A549 (cell line): ENCODE measurements at regions not wholly inside any gene's neighbourhood (a gene's known extent, or its start where the extent isn't known, plus 50 kb on each side); places are given as distances from the start of the nearest gene placed in this dataset.

Experiments used
- ATAC-seq, 2 experiments: fragments of 200-7000 bp in 1 of 2; fragments of >200 bp in 1 of 2; cut with Nextera tagmentation in 1 of 2; cut with Tn5 transposase in 1 of 2; 3 replicates each; pipeline versions ENCODE4 v1.8.0 to v1.9.1; 2018 to 2020; ENCODE audit warnings: mild to moderate bottlenecking in 1 of 2, moderate library complexity in 1 of 2
- CTCF ChIA-PET: fragments of 300-600 bp; sonication (Branson Sonifier 250); formaldehyde crosslinking; extraction: SDS; loops from one replicate; lab custom pipeline; 2021; ENCODE audit warnings: antibody characterized with exemption, inconsistent platforms; lab: Yijun Ruan, JAX
- POLR2A ChIA-PET: fragments of 350-600 bp; formaldehyde crosslinking; extraction: SDS; loops from one replicate; lab custom pipeline; 2021; ENCODE audit warnings: antibody characterized with exemption, inconsistent platforms; lab: Yijun Ruan, JAX
- DNase-seq, 2 experiments: peaks; one replicate each; pipeline versions ENCODE4 v3.0.0 to v3.0.0-alpha.2; 2011 to 2016; ENCODE audit warnings: low read depth in 1 of 2, low spot score in 1 of 2
- FAIRE-seq: peaks from 2 replicates; lab custom pipeline; 2011; peaks lifted over from hg19 to GRCh38; lab: Jason Lieb, UNC
- H3K27ac ChIP-seq, 2 experiments: fragments of >200 bp; sonication (Bioruptor Twin); formaldehyde crosslinking; 3 replicates each; pipeline ENCODE4 v1.5.1; 2016 to 2017
- H3K4me1 ChIP-seq: fragments of >200 bp; sonication (Bioruptor Twin); formaldehyde crosslinking; 3 replicates; pipeline ENCODE4 v1.6.1; 2016
- H3K4me2 ChIP-seq: fragments of >200 bp; sonication (Bioruptor Twin); formaldehyde crosslinking; 3 replicates; pipeline ENCODE4 v1.6.1; 2016
- H3K4me3 ChIP-seq: fragments of >200 bp; sonication (Bioruptor Twin); formaldehyde crosslinking; 3 replicates; pipeline ENCODE4 v1.5.1; 2016
- H3K9me3 ChIP-seq: fragments of >200 bp; sonication (Bioruptor Twin); formaldehyde crosslinking; 3 replicates; pipeline ENCODE4 v1.6.1; 2016
- BHLHE40 ChIP-seq: IDR thresholded peaks from 2 replicates; pipeline ENCODE4 v1.6.1; 2012; ENCODE audit warnings: low read depth, low read length, inconsistent platforms
- CBX8 ChIP-seq: fragments of 200-600 bp; sonication (generic); IDR thresholded peaks from 2 replicates; pipeline ENCODE4 v1.6.1; 2016
- CHD2 ChIP-seq: fragments of 150-350 bp; IDR thresholded peaks from 2 replicates; pipeline ENCODE4 v1.6.1; 2014; ENCODE audit warnings: low read length; ENCODE audit not compliant: partially characterized antibody
- CTCF ChIP-seq: fragments of >200 bp; sonication (Bioruptor Twin); formaldehyde crosslinking; IDR thresholded peaks from 3 replicates; pipeline ENCODE4 v1.5.1; 2016
- EHF ChIP-seq: fragments of 250-450 bp; sonication (Bioruptor Pico); IDR thresholded peaks from 2 replicates; pipeline ENCODE4 v1.5.0; 2020; ENCODE audit warnings: mild to moderate bottlenecking
- ESRRA ChIP-seq: fragments of 150-350 bp; IDR thresholded peaks from 2 replicates; pipeline ENCODE4 v1.6.1; 2014; ENCODE audit warnings: mild to moderate bottlenecking, low read length, borderline replicate concordance
- FOSB ChIP-seq: fragments of 250-450 bp; sonication (Bioruptor Pico); IDR thresholded peaks from 2 replicates; pipeline ENCODE4 v1.5.0; 2020; ENCODE audit warnings: mild to moderate bottlenecking, moderate library complexity
- FOSL2 ChIP-seq, 2 experiments: fragments of 450-650 bp in 1 of 2; fragments of >200 bp in 1 of 2; sonication (Bioruptor Twin) in 1 of 2; formaldehyde crosslinking; IDR thresholded peaks; 2 replicates each; pipeline versions ENCODE4 v1.5.0 to v1.6.1; 2016 to 2020; ENCODE audit warnings: mild to moderate bottlenecking in 1 of 2, moderate library complexity in 1 of 2
- GATA3 ChIP-seq: IDR thresholded peaks from 2 replicates; pipeline ENCODE4 v1.6.1; 2012; ENCODE audit warnings: borderline replicate concordance
- HDAC2 ChIP-seq: fragments of 200-600 bp; sonication (generic); IDR thresholded peaks from 2 replicates; pipeline ENCODE4 v1.6.1; 2016
- HMGXB4 ChIP-seq: fragments of 250-450 bp; sonication (Bioruptor Pico); IDR thresholded peaks from 2 replicates; pipeline ENCODE4 v1.5.0; 2021; ENCODE audit warnings: mild to moderate bottlenecking, moderate library complexity, borderline replicate concordance
- JUN ChIP-seq, 2 experiments: fragments of >200 bp; sonication (Bioruptor Twin); formaldehyde crosslinking; IDR thresholded peaks; 2 replicates in 1 of 2; 3 replicates in 1 of 2; pipeline ENCODE4 v1.6.1; 2016 to 2017
- MAFK ChIP-seq: fragments of 450-650 bp; IDR thresholded peaks from 2 replicates; pipeline ENCODE4 v1.6.1; 2014; ENCODE audit not compliant: partially characterized antibody
- MAZ ChIP-seq: fragments of 150-350 bp; IDR thresholded peaks from 2 replicates; pipeline ENCODE4 v1.6.1; 2014; ENCODE audit warnings: antibody characterized with exemption, low read depth, low read length, borderline replicate concordance
- MYC ChIP-seq: IDR thresholded peaks from 2 replicates; pipeline ENCODE4 v1.6.1; 2012; ENCODE audit warnings: mild to moderate bottlenecking, inconsistent platforms, low read length, improper control_type of control experiment, borderline replicate concordance
- NPAS2 ChIP-seq: fragments of 250-450 bp; sonication (Bioruptor Pico); IDR thresholded peaks from 2 replicates; pipeline ENCODE4 v1.8.0; 2022; ENCODE audit warnings: mild to moderate bottlenecking, moderate library complexity, borderline replicate concordance
- NR3C1 ChIP-seq: fragments of >200 bp; sonication (Bioruptor Twin); formaldehyde crosslinking; IDR thresholded peaks from 3 replicates; pipeline ENCODE4 v1.6.1; 2017
- POLR2A ChIP-seq: IDR thresholded peaks from 2 replicates; pipeline ENCODE4 v1.6.1; 2012; ENCODE audit warnings: mild to moderate bottlenecking, low read length
- POLR2AphosphoS2 ChIP-seq: conservative IDR thresholded peaks from 2 replicates; pipeline ENCODE4 v1.6.1; 2012; ENCODE audit warnings: low read length, improper control_type of control experiment, inconsistent platforms
- RAD21 ChIP-seq, 2 experiments: fragments of >200 bp in 1 of 2; sonication (Bioruptor Twin) in 1 of 2; formaldehyde crosslinking in 1 of 2; IDR thresholded peaks in 1 of 2; conservative IDR thresholded peaks in 1 of 2; 2 replicates in 1 of 2; 3 replicates in 1 of 2; pipeline ENCODE4 v1.6.1; 2012 to 2018; ENCODE audit warnings: inconsistent platforms in 1 of 2
- SREBF2 ChIP-seq: fragments of 450-650 bp; IDR thresholded peaks from 2 replicates; pipeline ENCODE4 v1.6.1; 2014; ENCODE audit warnings: mild to moderate bottlenecking, moderate library complexity
- TFCP2L1 ChIP-seq: fragments of 250-450 bp; sonication (Bioruptor Pico); IDR thresholded peaks from 2 replicates; pipeline ENCODE4 v1.5.0; 2021; ENCODE audit warnings: mild to moderate bottlenecking
- ZC3H11A ChIP-seq: fragments of 450-650 bp; IDR thresholded peaks from 2 replicates; pipeline ENCODE4 v1.6.1; 2014; ENCODE audit warnings: antibody characterized with exemption, mild to moderate bottlenecking
- ZNF302 ChIP-seq: fragments of 250-450 bp; sonication (Bioruptor Pico); IDR thresholded peaks from 2 replicates; pipeline ENCODE4 v1.9.0; 2021; ENCODE audit warnings: inconsistent platforms, mild to moderate bottlenecking, moderate library complexity
- WGBS: methylation state at CpG from one replicate; pipeline ENCODE4 v1.1.6; 2017; ENCODE audit errors: missing lambda C conversion rate; 5-methylcytosine and 5-hydroxymethylcytosine counted together
- TF ChIP-seq, protein P1 (sequence below): fragments of >200 bp; sonication (Bioruptor Twin); formaldehyde crosslinking; IDR thresholded peaks from 3 replicates; pipeline ENCODE4 v1.6.1; 2016

DNA sequence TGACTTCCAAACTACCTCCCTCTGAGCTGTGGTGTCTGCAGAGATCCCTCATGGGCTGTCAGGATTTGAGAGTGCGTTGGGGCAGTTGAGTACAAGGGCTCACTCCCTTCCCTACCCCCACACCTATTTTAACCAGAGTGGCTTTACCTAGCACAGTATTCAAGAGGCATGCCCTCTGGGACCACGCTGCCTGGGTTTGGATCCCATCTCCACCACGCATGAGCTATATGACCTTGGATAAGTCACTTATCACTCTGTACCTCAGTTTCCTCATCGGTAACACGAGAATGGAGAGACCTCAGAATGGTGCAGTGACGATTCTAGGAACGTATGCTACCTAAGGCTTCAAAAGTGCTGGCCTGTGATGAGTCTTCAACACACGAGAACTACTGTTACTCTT is 147.3 kb upstream of the WNT4 start:
- no peaks in the 10 kb centered on the region for H3K4me1 ChIP-seq
- POLR2A ChIA-PET, result no interaction called here
- H3K4me2 ChIP-seq, result no peak overlapping the region
- H3K27ac ChIP-seq, result no peak overlapping the region
- H3K4me3 ChIP-seq, result no peak overlapping the region
- 59% methylated on average over 8 of the region's 8 CpGs for WGBS
- H3K9me3 ChIP-seq, result no peaks in the 10 kb centered on the region
- ATAC-seq, result no peak
- no peak for TF ChIP-seq ZC3H11A
- TF ChIP-seq GATA3, result no peak
- no peak for TF ChIP-seq CTCF
- TF ChIP-seq NPAS2, result no peak
- TF ChIP-seq TFCP2L1 (CRISPR knock-in tag), result no peak
- TF ChIP-seq SREBF2, result no peak
- TF ChIP-seq HDAC2, result no peak
- TF ChIP-seq BHLHE40, result no peak
- TF ChIP-seq MAZ, result no peak
- no peak for TF ChIP-seq ZNF302 (CRISPR knock-in tag)
- no peak for TF ChIP-seq HMGXB4
- no peak for TF ChIP-seq MYC
- no peak for TF ChIP-seq NR3C1
- no peak for TF ChIP-seq CHD2
- no peak for TF ChIP-seq JUN (IDR thresholded peaks at IDR 0.05)
- no peak for TF ChIP-seq FOSL2 (IDR thresholded peaks at IDR 0.05)
- no peak for TF ChIP-seq FOSL2 (CRISPR knock-in tag; IDR thresholded peaks at IDR 0.05)
- TF ChIP-seq, all 56 proteins: peak for 0
- FAIRE-seq, result no peak
- no peak for DNase-seq
- CTCF ChIA-PET, result interaction anchor here (0.6 to 4.1 kb wide), 2 partner anchors 9 to 14 kb away, joined by 3 to 15 read pairs; no protein-coding TSS in a partner anchor

GRCh38 chr1:22290611-22291010 is 147.7 kb upstream of the WNT4 start:
- WGBS, result 55% methylated on average over 9 of the region's 9 CpGs
- ATAC-seq, result no peak
- TF ChIP-seq TFCP2L1 (CRISPR knock-in tag) (no peak), CBX8 (no peak), POLR2A (no peak), ESRRA (no peak), CTCF (no peak), FOSB (CRISPR knock-in tag) (no peak), MYC (no peak), GATA3 (no peak), MAFK (no peak), RAD21 (conservative IDR thresholded peaks at IDR 0.05 in 1 of 2, IDR thresholded peaks at IDR 0.05 in 1 of 2) (no peak), BHLHE40 (no peak), MAZ (no peak), EHF (CRISPR knock-in tag) (no peak), POLR2AphosphoS2 (no peak)
- TF ChIP-seq, protein P1, sequence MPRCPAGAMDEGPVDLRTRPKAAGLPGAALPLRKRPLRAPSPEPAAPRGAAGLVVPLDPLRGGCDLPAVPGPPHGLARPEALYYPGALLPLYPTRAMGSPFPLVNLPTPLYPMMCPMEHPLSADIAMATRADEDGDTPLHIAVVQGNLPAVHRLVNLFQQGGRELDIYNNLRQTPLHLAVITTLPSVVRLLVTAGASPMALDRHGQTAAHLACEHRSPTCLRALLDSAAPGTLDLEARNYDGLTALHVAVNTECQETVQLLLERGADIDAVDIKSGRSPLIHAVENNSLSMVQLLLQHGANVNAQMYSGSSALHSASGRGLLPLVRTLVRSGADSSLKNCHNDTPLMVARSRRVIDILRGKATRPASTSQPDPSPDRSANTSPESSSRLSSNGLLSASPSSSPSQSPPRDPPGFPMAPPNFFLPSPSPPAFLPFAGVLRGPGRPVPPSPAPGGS, result no peak

More at GRCh38 chr1:22290611-22291010, 147.7 kb upstream of the WNT4 start:
- DNase-seq (no peak), FAIRE-seq (no peak)
- ChIA-PET POLR2A (no interaction called here), CTCF (interaction anchor here (4.1 kb wide), 1 partner anchor 15 kb away, joined by 15 read pairs; no protein-coding TSS in a partner anchor)
- no peaks in the 10 kb centered on the region for H3K4me1 ChIP-seq
- no peak overlapping the region for H3K27ac ChIP-seq
- H3K4me2 ChIP-seq, result no peak overlapping the region
- no peak overlapping the region for H3K4me3 ChIP-seq
- no peaks in the 10 kb centered on the region for H3K9me3 ChIP-seq
